HS-5 (cell line): ENCODE measurements at regions not wholly inside any gene's neighbourhood (a gene's known extent, or its start where the extent isn't known, plus 50 kb on each side); places are given as distances from the start of the nearest gene placed in this dataset.

ENCODE experiments used
- DNase-seq: peaks from one replicate; pipeline ENCODE4 v3.0.0-alpha.2; 2012; ENCODE audit warnings: low read depth

DNA sequence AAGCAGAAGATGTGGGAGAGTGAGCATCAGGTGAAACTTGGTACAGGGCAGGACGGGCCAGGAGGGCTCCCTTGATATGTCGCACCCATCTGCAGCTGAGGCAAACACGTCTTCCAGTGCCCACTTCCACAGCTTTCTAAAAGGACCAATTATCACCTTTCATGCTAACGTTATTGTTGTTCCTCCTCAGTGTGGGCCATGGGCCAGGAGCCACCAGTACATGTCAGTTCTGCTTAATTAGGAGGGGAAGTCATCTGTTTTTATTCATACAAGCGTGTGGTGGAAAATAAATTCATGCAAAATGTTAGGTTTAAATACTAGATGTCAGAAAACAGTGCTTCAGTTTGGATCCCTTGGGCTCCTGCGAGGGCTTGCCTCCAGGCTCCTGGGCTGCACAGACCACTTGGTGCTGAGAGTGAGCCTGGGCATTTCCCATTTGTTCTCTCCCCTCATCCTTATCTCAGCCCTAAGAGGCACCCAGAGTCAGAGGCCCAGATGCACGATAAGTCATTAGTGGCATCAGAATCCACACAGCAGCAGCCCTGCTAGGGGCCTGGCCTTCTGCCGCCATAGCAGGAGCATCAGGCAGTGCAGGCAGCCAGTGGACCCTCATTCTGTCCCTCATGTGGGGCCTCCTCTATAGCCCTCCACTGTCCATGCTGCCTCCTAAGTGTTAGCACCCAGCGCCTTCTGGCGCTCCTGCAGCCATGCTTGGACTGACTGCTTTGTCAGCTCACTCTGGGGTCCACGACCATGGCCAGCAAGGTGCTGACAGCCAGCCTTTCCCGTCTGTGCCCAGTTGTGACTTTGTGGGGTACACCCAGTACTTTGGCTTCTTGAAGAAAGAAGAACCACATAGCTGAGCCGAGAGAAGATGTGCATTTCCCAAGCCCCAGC is 539.8 kb upstream of the RAB6C start:
- no peak for DNase-seq

GRCh38 chr2:129441610-129442009 is 537.9 kb upstream of the RAB6C start:
- DNase-seq = no peak

DNA sequence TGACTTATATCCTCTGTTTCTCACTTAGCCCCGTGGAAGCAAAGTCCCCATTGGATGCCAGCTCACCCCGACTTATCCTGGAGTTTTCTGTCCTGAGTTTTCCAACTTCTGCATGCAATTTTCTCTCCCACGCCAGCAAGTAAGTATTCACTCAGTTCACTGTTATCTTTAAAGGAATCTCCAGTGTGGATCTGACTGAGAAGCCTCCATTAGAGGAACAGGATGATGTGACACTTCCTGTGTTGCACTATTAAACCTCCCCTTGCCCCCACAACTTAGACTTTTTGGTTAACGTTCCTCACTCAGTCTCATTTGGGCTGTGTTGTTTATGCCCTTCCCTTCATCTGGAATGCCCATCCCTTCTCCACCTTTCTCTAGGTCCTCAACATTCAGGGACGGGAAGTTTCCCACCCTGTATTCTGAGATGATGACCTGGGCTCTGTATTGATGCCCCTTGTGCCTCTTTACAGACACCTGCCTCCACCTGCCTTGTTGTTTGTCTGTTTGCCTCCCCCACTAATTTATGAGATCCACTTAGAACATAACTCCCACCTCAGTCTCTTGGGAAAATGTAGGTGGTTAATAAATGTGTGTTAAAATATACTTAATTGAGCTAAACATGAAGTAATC is 536.1 kb upstream of the RAB6C start:
- DNase-seq = no peak

GRCh38 chr2:129443865-129444739 is 535.4 kb upstream of the RAB6C start:
- no peak for DNase-seq

DNA sequence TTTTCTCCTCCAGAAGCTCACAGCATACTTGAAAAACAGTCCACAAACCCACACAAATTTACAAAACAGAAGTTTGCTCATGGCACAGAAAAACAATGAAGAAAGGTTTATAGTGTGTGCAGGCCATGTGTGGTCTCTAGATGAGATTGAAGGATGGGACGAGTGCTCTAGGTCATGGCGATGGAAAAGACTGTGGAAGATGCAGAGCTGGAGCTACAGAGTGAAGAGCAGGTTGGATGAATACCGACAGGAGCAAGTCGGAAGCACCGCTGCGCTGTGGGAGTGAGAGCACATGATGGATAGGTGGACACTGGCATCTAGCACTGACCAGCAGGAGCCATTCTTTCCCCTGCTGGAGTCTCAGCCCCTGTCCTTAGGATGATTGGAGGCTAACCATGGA is 534.7 kb upstream of the RAB6C start:
- DNase-seq = no peak

- DNase-seq = no peak
These were observed 522.8 kb upstream of the RAB6C start for GRCh38 chr2:129456691-129457090.

DNA sequence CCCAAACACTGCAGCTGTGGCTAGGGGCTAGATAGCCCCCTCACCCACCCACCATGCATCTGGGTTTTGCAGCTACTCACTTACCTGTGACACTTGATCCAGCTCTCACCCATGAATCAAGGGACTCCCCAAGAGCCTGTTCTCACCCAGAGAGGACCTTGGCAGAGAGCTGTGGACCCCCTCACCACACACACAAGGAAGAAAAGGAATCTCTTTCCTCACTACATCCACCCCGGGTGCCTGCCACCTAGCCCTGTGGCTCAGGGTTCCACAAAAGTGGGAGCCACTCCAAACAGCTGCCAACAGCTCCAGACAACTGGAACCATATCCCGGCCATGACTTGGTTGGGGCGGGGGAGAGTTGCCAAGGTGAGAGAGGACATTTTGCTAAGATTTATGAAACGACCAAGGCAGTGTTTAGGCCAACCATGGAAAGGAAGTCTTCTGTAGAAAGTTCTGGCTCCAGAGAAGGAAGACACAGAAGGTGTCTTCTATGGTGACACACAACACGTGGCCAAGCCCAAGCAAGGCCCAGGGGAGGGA is 522.1 kb upstream of the RAB6C start:
- no peak for DNase-seq

- no peak for DNase-seq
These were observed 521.5 kb upstream of the RAB6C start for GRCh38 chr2:129458006-129458405.

DNA sequence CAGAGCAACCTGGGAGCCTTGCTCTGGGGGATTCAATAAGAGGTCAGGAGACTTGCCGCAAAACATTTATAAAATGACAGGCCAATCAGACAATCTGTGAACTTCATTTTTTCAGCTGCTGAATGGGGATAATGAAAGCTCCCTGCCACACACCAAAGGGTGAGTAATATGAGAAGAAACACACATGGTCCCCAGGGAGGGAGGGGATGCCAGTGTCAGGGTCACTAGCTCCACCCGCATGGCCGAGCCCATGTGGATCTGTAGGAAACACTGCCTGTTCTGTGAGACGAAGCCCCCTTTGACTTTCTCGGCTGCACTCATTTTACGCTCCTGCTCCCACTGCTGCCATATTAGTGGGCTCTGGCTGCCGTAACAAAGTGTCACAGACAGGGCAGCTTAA is 521.0 kb upstream of the RAB6C start:
- no peak for DNase-seq

- no peak for DNase-seq
These were observed 520.1 kb upstream of the RAB6C start for GRCh38 chr2:129459200-129459876.

DNA sequence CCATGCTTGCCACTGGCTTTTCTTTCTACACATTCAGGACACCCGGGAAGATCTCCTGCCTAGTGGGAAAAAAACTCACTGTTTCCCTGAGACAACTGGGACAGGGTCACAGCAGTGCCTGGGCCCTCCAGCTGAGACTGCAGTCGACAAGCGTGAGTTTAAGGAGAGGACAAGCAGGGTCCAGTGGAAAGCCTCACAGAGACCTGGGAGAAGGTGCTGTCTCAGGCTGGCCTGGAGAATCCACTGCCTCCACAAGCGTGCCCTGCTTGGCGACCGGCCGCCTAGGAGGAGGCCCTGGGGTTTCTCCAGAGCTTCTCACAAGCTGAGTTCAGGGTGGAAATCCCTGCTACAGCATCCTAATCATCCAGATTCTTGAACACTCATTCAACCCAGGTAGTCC is 519.6 kb upstream of the RAB6C start:
- no peak for DNase-seq

- no peak for DNase-seq
These were observed 518.9 kb upstream of the RAB6C start for GRCh38 chr2:129460299-129461198.

DNA sequence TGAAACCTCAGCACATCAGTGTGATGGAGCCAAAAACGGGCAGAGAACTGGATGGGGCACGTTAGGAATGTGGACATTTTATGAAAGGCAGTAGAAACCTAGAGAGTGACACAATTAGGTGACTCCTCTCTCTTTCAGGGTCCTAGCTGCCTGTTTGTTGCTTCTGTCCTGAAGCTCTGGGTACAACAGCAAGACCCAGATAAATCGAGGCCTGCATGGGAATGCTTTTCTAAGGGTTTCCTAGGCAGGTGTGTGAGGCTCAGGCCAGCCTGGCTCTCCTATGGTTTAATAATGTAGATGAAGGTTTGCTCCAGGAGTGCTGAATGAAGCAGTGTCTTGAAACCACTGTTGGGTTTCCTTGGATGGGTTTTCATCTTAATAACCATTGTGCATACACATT is 517.1 kb upstream of the RAB6C start:
- DNase-seq = no peak

GRCh38 chr2:129462967-129463366 is 516.5 kb upstream of the RAB6C start:
- no peak for DNase-seq

DNA sequence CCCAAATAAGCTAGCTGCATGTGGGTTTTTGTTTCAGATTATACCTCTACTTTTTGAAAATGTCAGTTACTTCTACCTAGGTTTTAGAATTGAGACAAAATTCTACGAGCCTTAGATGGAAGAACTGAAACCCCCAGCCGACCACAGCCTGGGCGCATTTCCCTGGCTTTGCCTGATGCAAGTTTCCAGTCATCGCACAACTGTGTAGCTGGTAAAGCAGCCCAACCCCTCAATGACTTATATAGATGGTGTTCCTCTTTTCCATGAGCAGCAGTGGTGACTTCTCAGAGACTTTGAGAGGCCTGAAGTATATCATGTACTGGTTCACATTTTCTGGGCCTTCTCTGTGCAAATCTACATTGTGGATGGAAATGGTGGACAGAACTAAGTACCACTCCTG is 515.4 kb upstream of the RAB6C start:
- DNase-seq = no peak

DNA sequence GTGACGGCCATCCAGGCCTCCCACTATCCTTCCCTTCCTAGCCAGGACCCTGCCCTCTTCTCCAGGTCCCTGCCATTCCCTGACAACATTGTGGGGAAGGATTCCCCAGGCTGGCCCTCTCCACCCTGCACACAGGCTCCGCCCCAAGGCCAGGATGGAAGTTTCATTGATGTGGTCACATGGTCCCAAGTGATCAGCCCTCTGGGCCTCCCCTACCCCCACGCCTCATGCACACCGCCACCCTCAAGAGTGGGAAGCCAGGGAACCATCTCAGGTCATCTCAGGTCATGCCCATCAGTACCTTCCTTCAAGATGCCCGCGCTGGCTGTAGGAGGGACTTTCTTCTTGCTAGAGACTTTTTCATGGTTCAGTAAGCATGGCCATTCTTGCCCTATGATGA is 514.8 kb upstream of the RAB6C start:
- no peak for DNase-seq

- no peak for DNase-seq
These were observed 514.4 kb upstream of the RAB6C start for GRCh38 chr2:129465045-129465444.

GRCh38 chr2:129466389-129466788 is 513.1 kb upstream of the RAB6C start:
- no peak for DNase-seq

- DNase-seq = no peak
These were observed 512.3 kb upstream of the RAB6C start for GRCh38 chr2:129467012-129467779.

- no peak for DNase-seq
These were observed 511.5 kb upstream of the RAB6C start for GRCh38 chr2:129467941-129468340.
